Thyroid gland (tissue), 4 donors: ENCODE measurements at regions not wholly inside any gene's neighbourhood (a gene's known extent, or its start where the extent isn't known, plus 50 kb on each side); places are given as distances from the start of the nearest gene placed in this dataset.

Experiments
- POLR2A ChIP-seq, 2 donors: fragments of 450-650 bp; IDR thresholded peaks; one replicate each; pipeline ENCODE4 v1.6.1; 2017; ENCODE audit warnings: antibody characterized with exemption in 2 of 2, mild to moderate bottlenecking in 2 of 2, moderate library complexity in 1 of 2
- TF ChIP-seq, protein P1 (sequence below), 6 experiments: fragments of 200-600 bp in 3 of 6; fragments of 450-650 bp in 3 of 6; sonication (generic) in 3 of 6; IDR thresholded peaks; one replicate each; pipeline ENCODE4 v1.5.1; 2016 to 2019; ENCODE audit warnings: antibody characterized with exemption in 6 of 6, mild to moderate bottlenecking in 2 of 6, inconsistent platforms in 1 of 6, moderate library complexity in 1 of 6

DNA sequence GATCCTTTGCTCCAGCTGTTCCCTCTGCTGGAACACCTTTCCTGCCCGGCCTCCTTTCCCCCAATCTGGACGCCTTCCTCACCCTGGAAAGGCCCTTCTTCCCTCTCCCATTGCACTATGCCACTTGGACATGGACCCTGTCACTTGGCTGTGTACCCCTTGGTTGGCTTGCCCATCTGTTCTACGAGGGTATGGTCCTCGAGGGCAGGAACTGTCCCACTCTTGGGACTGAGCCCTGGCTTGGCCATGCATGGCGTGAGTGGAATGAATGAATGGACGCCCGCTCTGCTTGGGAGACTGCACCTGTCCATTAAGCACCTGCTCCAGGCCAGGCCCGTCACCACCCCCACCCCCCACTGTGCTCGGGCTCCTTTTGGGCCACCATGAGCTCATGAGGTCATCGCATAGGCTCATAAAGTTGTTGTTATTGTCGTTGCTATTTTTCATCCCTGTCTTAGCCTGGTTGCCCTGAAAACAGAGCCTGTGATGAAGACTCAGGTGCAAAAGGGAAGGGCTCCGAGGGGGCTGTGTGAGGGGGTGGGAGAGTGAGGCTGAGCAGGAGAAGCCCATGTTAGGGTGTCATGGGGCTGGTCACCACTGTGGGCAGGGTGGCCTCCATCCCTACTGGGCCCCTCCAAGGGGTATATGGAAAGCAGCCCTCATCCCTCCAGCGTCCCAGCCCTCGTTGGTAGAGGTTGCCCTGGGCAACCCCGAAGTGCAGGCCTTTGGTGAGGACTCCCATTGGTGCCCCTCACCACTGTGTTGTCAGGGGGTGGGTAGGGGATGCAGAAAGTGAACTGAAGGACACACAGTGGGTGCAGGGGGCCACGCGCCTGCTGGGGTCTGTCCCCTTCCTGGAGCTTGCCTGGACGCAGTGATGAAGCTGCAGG, 57.2 kb upstream of the IER5L start:
- TF ChIP-seq, protein P1, sequence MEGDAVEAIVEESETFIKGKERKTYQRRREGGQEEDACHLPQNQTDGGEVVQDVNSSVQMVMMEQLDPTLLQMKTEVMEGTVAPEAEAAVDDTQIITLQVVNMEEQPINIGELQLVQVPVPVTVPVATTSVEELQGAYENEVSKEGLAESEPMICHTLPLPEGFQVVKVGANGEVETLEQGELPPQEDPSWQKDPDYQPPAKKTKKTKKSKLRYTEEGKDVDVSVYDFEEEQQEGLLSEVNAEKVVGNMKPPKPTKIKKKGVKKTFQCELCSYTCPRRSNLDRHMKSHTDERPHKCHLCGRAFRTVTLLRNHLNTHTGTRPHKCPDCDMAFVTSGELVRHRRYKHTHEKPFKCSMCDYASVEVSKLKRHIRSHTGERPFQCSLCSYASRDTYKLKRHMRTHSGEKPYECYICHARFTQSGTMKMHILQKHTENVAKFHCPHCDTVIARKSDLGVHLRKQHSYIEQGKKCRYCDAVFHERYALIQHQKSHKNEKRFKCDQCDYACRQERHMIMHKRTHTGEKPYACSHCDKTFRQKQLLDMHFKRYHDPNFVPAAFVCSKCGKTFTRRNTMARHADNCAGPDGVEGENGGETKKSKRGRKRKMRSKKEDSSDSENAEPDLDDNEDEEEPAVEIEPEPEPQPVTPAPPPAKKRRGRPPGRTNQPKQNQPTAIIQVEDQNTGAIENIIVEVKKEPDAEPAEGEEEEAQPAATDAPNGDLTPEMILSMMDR (IDR thresholded peaks at IDR 0.05): no peak
- TF ChIP-seq POLR2A (IDR thresholded peaks at IDR 0.05): no peak
